ENCODE measurements at regions not wholly inside any gene's neighbourhood (a gene's known extent, or its start where the extent isn't known, plus 50 kb on each side); places are given as distances from the start of the nearest gene placed in this dataset.
"Not testable (repeated sequence)": the region's sequence is repeated elsewhere in the genome, so short reads cannot be mapped to it uniquely, and the experiment has no call there.

DNA sequence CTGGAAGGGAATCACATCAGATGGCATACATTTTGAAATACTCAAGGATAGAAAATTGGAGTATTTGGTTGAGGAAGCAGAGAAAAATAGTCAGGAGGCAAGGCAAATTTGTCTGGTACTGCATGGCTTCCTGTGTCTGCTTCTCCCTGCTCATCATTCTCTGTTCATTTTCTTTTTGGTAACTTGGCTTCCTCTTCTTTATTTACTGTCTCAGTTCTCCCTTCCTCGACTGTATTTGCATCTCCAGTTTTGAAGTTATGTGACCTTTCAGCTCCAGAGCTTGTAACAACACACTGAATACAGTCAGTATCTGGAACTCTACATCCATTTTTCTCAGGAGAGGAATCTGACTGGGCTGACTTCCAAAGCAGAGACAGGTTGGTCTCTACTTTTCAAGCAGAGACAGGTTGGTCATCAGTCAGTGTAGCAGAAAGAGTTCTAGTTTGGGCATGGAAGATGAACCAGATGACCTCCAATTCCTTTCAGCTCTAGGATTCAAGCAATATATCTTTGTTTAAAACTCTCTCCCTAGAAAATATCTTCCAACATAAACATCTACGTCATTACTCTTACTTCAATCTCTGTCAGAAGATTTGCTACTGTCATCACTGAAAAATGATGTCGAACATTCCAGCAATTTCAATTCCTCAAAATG is 571.2 kb downstream of the ADGRL2 start:
- Mint-ChIP-seq H3K4me1 (ENCODE audit: low read depth) (no peaks in the 10 kb centered on the region), H3K27me3 (ENCODE audit: low read depth) (no peaks in the 10 kb centered on the region), H3K36me3 (ENCODE audit: low read depth) (no peaks in the 10 kb centered on the region), H3K27ac (no peak overlapping the region), H3K4me3 (ENCODE audit: low read depth) (no peak overlapping the region), H3K9me3 (no peaks in the 10 kb centered on the region)
- intact Hi-C loops (cut with micrococcal nuclease), result no loop called here
- DNase-seq (ENCODE audit: low spot score), result no peak

DNA sequence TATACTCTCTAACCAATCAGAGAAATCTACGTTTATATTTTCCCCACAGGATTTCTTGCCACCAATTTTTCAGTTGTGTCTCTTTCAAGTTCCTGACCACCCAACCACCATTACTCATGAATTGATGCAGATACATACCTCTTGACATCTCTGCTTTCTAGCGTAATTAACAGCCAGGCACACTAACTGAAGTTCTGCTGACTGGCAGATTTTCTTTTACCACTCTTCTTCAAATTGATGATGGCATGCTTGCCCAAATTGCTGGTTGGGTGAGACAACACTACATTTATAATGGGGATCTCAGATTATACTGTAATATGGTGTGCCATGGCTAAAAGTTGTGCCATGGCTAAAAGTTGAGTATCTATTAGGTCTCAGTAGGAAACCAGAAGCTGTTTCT is 566.7 kb downstream of the ADGRL2 start:
- no peaks in the 10 kb centered on the region for H3K9me3 Mint-ChIP-seq
- intact Hi-C loops (cut with micrococcal nuclease), result no loop called here
- H3K4me1 Mint-ChIP-seq (ENCODE audit: low read depth), result no peaks in the 10 kb centered on the region
- DNase-seq (ENCODE audit: low spot score), result no peak
- H3K4me3 Mint-ChIP-seq (ENCODE audit: low read depth), result no peak overlapping the region
- H3K27me3 Mint-ChIP-seq (ENCODE audit: low read depth), result no peaks in the 10 kb centered on the region
- no peak overlapping the region for H3K27ac Mint-ChIP-seq
- no peaks in the 10 kb centered on the region for H3K36me3 Mint-ChIP-seq (ENCODE audit: low read depth)

DNA sequence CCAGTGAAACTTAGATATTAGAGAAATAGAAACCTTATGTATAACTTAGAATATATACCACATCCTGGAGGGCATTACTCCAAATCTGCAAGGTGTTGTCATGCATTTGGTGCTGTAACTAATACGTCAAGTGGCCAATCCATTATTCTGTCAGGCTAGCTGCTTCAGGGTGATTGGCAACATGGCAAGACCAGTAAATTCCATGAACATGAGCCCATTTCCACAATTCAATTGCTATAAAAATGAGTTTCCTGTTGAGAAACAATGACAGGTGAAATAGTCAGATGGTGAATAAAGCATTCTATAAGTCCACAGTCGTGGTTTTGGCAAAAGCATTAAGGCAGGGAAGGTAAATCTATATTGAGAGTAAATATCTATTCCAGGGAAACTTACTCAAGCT is 566.0 kb downstream of the ADGRL2 start:
- DNase-seq (ENCODE audit: low spot score), result no peak
- no peaks in the 10 kb centered on the region for H3K36me3 Mint-ChIP-seq (ENCODE audit: low read depth)
- H3K4me3 Mint-ChIP-seq (ENCODE audit: low read depth), result no peak overlapping the region
- no peak overlapping the region for H3K27ac Mint-ChIP-seq
- H3K27me3 Mint-ChIP-seq (ENCODE audit: low read depth), result no peaks in the 10 kb centered on the region
- no peaks in the 10 kb centered on the region for H3K9me3 Mint-ChIP-seq
- no peaks in the 10 kb centered on the region for H3K4me1 Mint-ChIP-seq (ENCODE audit: low read depth)
- intact Hi-C loops (cut with micrococcal nuclease), result no loop called here

DNA sequence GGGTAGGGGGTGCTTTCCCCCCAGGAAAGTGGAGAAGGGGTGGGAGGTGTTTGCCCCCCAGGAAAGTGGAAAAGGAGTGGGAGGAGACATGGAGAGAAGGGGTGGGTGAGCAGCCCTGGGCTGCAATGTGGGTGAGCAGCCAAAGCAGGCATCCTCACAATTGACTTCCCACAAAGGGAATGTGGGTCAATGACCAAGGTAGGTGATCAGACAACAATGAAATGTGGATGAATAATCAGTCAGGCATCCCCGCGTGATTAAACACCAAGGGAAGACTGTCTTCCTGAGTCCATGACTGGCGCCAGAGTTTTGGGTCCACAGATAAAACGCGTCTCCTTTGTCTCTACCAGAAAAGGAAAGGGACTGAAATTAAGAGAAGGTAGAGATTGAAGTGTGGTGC is 558.8 kb downstream of the ADGRL2 start:
- H3K4me3 Mint-ChIP-seq (ENCODE audit: low read depth); H3K36me3 Mint-ChIP-seq (ENCODE audit: low read depth); H3K4me1 Mint-ChIP-seq (ENCODE audit: low read depth); H3K9me3 Mint-ChIP-seq; intact Hi-C loops (cut with micrococcal nuclease); H3K27me3 Mint-ChIP-seq (ENCODE audit: low read depth); DNase-seq (ENCODE audit: low spot score); H3K27ac Mint-ChIP-seq: not testable (repeated sequence)

DNA sequence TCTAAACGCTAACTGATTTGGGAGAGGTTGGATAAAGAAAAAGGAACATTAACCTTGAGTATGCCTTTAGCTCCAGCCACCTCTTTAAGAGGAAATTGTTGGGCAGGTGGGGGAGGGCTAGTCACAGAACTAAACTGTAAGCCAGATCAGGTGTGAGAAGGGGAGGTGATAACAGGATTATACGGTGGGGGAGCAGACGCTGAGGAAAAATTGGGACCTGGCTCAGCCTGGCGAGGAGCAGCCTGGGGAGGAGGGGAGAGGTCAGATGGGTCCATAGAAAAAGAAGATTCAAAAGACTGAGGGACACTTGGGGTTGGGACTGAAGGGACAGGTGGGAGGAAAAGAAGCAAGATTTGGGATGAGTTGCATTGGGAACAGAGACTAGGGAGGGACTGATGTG is 558.0 kb downstream of the ADGRL2 start:
- H3K36me3 Mint-ChIP-seq (ENCODE audit: low read depth); H3K4me1 Mint-ChIP-seq (ENCODE audit: low read depth); intact Hi-C loops (cut with micrococcal nuclease); DNase-seq (ENCODE audit: low spot score); H3K4me3 Mint-ChIP-seq (ENCODE audit: low read depth); H3K27me3 Mint-ChIP-seq (ENCODE audit: low read depth); H3K9me3 Mint-ChIP-seq; H3K27ac Mint-ChIP-seq: not testable (repeated sequence)

DNA sequence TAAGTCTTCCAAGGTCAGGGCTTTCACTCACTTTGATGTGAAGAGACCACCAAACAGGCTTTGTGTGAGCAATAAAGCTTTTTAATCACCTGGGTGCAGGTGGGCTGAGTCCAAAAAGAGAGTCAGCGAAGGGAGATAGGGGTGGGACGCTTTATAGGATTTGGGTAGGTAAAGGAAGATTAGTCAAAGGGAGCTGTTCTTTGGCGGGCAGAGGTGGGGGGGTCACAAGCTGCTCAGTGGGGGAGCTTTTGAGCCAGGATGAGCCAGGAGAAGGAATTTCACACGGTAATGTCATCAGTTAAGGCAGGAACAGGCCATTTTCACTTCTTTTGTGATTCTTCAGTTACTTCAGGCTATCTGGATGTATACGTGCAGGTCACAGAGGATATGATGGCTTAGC is 553.8 kb downstream of the ADGRL2 start:
- H3K36me3 Mint-ChIP-seq (ENCODE audit: low read depth); H3K4me3 Mint-ChIP-seq (ENCODE audit: low read depth); DNase-seq (ENCODE audit: low spot score); intact Hi-C loops (cut with micrococcal nuclease); H3K27me3 Mint-ChIP-seq (ENCODE audit: low read depth); H3K27ac Mint-ChIP-seq; H3K4me1 Mint-ChIP-seq (ENCODE audit: low read depth): not testable (repeated sequence)
- H3K9me3 Mint-ChIP-seq, result peaks cover 13% of the 10 kb centered on the region

DNA sequence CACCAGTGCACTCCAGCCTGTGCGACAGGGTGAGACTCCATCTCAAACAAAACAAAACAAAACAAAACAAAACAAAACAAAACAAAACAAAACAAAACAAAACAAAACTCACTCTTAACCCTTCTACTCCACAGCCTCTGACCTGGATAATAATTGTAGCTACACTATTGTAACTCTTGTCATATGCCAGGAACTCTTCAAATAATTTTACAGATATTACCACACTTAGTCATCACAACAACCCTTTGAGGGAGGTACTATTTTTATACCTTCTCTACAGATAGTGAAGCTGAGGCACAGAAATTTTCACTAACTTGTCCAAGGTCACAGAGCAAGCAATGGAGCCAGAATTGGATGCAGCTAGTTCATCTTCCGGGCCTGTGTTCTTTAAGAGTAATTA is 547.8 kb downstream of the ADGRL2 start:
- Mint-ChIP-seq H3K4me1 (ENCODE audit: low read depth) (no peaks in the 10 kb centered on the region), H3K9me3 (peaks cover 22% of the 10 kb centered on the region), H3K36me3 (ENCODE audit: low read depth) (no peaks in the 10 kb centered on the region), H3K27ac (no peak overlapping the region), H3K4me3 (ENCODE audit: low read depth) (no peak overlapping the region), H3K27me3 (ENCODE audit: low read depth) (no peaks in the 10 kb centered on the region)
- no peak for DNase-seq (ENCODE audit: low spot score)
- intact Hi-C loops (cut with micrococcal nuclease), result no loop called here

DNA sequence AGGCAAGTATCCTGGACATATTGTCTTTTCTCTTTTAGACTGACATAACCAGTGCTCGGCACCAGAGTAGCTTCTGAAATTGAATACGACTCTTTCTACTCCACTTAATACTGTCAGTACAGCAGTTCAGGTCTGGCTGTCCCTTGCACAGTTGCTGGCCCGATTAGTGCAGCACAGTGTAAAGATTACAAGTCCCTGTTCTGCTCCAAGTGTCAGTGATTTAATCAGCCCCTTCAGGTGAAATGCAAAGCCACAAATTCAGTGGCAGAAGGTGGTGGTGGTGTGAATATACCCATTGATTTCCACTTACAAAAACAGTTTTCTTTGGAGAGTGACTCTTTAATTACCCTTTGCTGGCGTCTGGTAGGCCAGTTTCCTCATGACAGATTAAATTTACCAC is 545.4 kb downstream of the ADGRL2 start:
- intact Hi-C loops (cut with micrococcal nuclease), result no loop called here
- H3K4me1 Mint-ChIP-seq (ENCODE audit: low read depth), result no peaks in the 10 kb centered on the region
- no peak for DNase-seq (ENCODE audit: low spot score)
- H3K9me3 Mint-ChIP-seq, result peaks cover 17% of the 10 kb centered on the region
- no peak overlapping the region for H3K4me3 Mint-ChIP-seq (ENCODE audit: low read depth)
- no peak overlapping the region for H3K27ac Mint-ChIP-seq
- H3K27me3 Mint-ChIP-seq (ENCODE audit: low read depth), result no peaks in the 10 kb centered on the region
- H3K36me3 Mint-ChIP-seq (ENCODE audit: low read depth), result no peaks in the 10 kb centered on the region

DNA sequence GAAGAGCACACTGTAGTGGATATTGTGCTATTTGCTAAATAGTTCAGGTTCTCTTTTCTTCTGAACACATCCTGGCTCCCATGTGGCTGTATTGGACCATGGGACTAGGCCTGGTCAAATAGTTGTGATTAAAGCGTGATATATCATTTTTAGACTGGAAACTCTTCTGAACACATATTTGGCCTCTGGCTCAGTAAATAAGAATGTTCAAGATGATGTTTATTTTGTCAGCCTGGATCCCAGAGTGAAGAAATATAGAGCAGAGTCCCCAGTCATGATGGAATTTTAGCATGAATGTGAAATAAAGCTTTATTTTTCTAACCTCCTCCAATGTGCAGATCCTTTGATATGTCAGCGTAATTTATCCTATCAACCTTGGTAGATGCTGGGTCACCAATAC is 542.6 kb downstream of the ADGRL2 start:
- Mint-ChIP-seq H3K4me3 (ENCODE audit: low read depth) (no peak overlapping the region), H3K27ac (no peak overlapping the region), H3K36me3 (ENCODE audit: low read depth) (no peaks in the 10 kb centered on the region), H3K27me3 (ENCODE audit: low read depth) (no peaks in the 10 kb centered on the region), H3K9me3 (peaks cover under 1% of the 10 kb centered on the region), H3K4me1 (ENCODE audit: low read depth) (no peaks in the 10 kb centered on the region)
- intact Hi-C loops (cut with micrococcal nuclease), result no loop called here
- no peak for DNase-seq (ENCODE audit: low spot score)

DNA sequence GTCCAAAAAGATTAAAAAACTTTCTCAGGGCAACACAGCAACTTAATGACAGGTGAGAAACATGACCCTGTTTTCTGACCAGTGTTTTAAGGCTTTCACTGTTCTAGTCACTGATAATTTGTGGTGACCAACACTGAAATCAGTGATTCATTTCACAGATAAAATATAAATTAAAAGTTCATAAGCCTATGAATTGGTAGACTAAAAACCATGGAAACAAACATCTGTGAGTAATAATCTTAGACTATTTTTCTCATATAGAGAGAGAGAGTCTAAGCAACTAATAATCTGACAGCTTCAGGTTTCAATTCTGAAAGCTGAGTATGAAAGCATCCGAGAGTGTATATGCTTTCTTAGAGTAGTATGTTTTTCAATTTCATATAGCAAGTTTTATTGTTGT is 536.9 kb downstream of the ADGRL2 start:
- no peaks in the 10 kb centered on the region for H3K27me3 Mint-ChIP-seq (ENCODE audit: low read depth)
- no peaks in the 10 kb centered on the region for H3K36me3 Mint-ChIP-seq (ENCODE audit: low read depth)
- H3K4me3 Mint-ChIP-seq (ENCODE audit: low read depth), result no peak overlapping the region
- H3K9me3 Mint-ChIP-seq, result no peaks in the 10 kb centered on the region
- intact Hi-C loops (cut with micrococcal nuclease), result no loop called here
- no peak overlapping the region for H3K27ac Mint-ChIP-seq
- no peak for DNase-seq (ENCODE audit: low spot score)
- H3K4me1 Mint-ChIP-seq (ENCODE audit: low read depth), result no peaks in the 10 kb centered on the region

DNA sequence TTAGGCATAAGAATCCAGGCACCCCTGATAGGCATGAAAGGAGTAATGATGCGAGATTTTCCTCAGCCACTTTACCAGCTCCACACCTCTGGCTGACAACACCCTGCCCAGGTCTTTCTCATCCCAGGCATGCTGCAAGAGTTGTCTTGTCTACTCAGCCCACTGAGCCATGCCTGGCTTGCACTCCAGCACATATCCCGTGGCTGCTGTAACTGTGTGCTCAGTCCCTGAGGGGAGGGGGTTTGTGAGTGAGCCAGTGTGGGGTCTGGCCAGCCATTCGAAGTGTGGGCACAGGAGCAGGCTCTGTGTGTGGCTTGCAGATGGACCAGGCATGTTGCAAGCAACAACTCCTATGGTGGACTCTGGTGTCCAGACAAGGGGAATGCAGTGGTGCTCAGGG is 529.6 kb downstream of the ADGRL2 start:
- Mint-ChIP-seq H3K36me3 (ENCODE audit: low read depth) (no peaks in the 10 kb centered on the region), H3K4me1 (ENCODE audit: low read depth) (no peaks in the 10 kb centered on the region), H3K4me3 (ENCODE audit: low read depth) (no peak overlapping the region), H3K27ac (no peak overlapping the region), H3K27me3 (ENCODE audit: low read depth) (no peaks in the 10 kb centered on the region), H3K9me3 (peaks cover 9% of the 10 kb centered on the region)
- intact Hi-C loops (cut with micrococcal nuclease), result no loop called here
- DNase-seq (ENCODE audit: low spot score), result no peak

DNA sequence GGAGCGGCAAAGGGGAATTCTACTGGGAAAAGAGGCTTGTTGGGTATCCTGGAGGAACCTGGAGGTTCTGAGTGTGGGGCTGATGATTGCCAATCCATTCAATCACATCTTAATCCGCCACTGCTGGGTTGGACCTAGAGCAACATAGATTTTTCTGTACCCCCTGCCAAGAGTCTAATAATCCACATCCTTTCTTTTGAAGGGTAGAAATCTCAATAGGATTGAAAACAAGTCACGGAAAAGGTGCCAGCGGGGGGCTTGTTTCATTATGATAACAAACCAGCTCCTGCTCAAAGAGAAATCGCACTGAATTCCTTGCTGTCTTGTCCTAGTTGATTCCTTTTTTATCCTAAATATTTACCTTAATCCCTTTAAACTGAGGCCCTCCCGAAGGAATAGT is 528.5 kb downstream of the ADGRL2 start:
- Mint-ChIP-seq H3K27me3 (ENCODE audit: low read depth) (no peaks in the 10 kb centered on the region), H3K9me3 (peaks cover 9% of the 10 kb centered on the region), H3K4me3 (ENCODE audit: low read depth) (no peak overlapping the region)

DNA sequence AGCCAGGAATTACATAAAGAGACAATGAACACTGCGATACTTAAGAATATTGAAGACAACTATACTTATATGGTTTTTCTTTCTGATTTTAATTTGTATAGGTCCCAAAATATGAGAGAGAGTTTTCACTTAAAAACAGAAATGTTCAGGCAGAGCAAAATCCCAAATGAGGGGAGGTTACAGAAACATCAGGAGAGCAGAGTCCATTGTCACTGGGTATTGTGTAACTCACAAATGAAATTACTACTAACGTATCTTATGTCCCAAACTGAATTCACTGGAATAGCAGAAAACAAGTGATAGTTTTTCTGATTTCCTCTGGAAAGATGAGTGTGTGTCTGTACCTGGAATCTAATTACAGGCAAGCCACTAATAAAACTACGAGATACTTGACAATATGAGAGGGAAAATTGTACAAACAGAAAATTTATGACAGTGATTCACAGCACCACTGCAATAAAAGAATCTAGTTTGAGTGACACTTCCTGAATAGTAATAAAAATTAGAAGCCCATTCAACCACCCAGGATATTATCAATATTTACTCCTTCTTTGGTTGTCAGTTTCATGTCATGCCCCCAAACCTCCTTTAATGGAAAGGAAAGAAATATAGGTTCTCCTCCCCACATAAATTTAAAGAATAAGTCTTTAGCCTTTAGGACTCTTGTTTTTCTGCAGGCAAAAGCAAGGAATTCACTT is 522.6 kb downstream of the ADGRL2 start:
- intact Hi-C loops (cut with micrococcal nuclease), result no loop called here
- H3K27me3 Mint-ChIP-seq (ENCODE audit: low read depth), result no peaks in the 10 kb centered on the region
- no peaks in the 10 kb centered on the region for H3K4me1 Mint-ChIP-seq (ENCODE audit: low read depth)
- no peak overlapping the region for H3K27ac Mint-ChIP-seq
- no peak overlapping the region for H3K4me3 Mint-ChIP-seq (ENCODE audit: low read depth)
- DNase-seq (ENCODE audit: low spot score), result no peak
- no peaks in the 10 kb centered on the region for H3K36me3 Mint-ChIP-seq (ENCODE audit: low read depth)
- H3K9me3 Mint-ChIP-seq, result no peaks in the 10 kb centered on the region

More for the DNA sequence above, 528.5 kb downstream of the ADGRL2 start:
- Mint-ChIP-seq H3K27ac (no peak overlapping the region), H3K36me3 (ENCODE audit: low read depth) (no peaks in the 10 kb centered on the region), H3K4me1 (ENCODE audit: low read depth) (no peaks in the 10 kb centered on the region)
- no peak for DNase-seq (ENCODE audit: low spot score)
- intact Hi-C loops (cut with micrococcal nuclease), result no loop called here

DNA sequence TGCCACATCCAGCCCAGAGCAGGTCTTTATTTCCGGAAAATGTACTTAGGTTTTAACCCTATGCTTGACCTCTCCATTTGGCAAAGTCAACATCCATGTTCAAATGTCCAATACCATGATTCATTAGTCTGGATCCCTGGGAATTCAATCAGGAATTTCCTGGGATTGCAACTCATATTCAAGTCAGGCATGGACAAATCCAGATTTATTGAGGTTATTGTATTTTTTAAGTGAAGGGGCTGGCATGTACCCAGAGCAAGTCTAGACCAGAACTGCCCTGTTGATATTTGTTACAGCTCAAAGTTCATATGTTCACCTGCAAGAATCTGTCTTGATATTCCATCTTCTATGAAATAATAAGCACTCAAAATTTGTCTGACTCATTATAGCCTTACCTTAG is 521.1 kb downstream of the ADGRL2 start:
- no peak for DNase-seq (ENCODE audit: low spot score)
- H3K4me1 Mint-ChIP-seq (ENCODE audit: low read depth), result no peaks in the 10 kb centered on the region
- no peaks in the 10 kb centered on the region for H3K9me3 Mint-ChIP-seq
- no peaks in the 10 kb centered on the region for H3K27me3 Mint-ChIP-seq (ENCODE audit: low read depth)
- H3K27ac Mint-ChIP-seq, result no peak overlapping the region
- H3K36me3 Mint-ChIP-seq (ENCODE audit: low read depth), result no peaks in the 10 kb centered on the region
- H3K4me3 Mint-ChIP-seq (ENCODE audit: low read depth), result no peak overlapping the region
- intact Hi-C loops (cut with micrococcal nuclease), result no loop called here

Data from activated T-helper 2 cell treated with anti-CD3 and anti-CD28 coated beads, Interferon-gamma antibody, Interleukin-2, Interleukin-4, amounts not matched to agents 10 μg/mL and 5 μg/mL and 100 μg/mL, durations not matched to agents 14 hours and 24 hours and 36 hours (primary cell).